ENCODE measurements at regions not wholly inside any gene's neighbourhood (a gene's known extent, or its start where the extent isn't known, plus 50 kb on each side); places are given as distances from the start of the nearest gene placed in this dataset.
"Not testable (repeated sequence)": the region's sequence is repeated elsewhere in the genome, so short reads cannot be mapped to it uniquely, and the experiment has no call there.

GRCh38 chr18:38663270-38663669 lies 1097.7 kb upstream of the CELF4 start:
- DNase-seq: no peak

- DNase-seq: no peak
Observed at GRCh38 chr18:38654946-38655345, 1089.3 kb upstream of the CELF4 start.

- DNase-seq: no peak
Observed at GRCh38 chr18:38651736-38652135, 1086.1 kb upstream of the CELF4 start.

GRCh38 chr18:38648179-38648578 lies 1082.6 kb upstream of the CELF4 start:
- no peak for DNase-seq

- no peak for DNase-seq
Observed at GRCh38 chr18:38646296-38646695, 1080.7 kb upstream of the CELF4 start.

GRCh38 chr18:38644875-38645641 lies 1079.5 kb upstream of the CELF4 start:
- DNase-seq: no peak

- no peak for DNase-seq
Observed at GRCh38 chr18:38642711-38643110, 1077.1 kb upstream of the CELF4 start.

GRCh38 chr18:38639700-38640099 lies 1074.1 kb upstream of the CELF4 start:
- DNase-seq: not testable (repeated sequence)

- no peak for DNase-seq
Observed at GRCh38 chr18:38635709-38636430, 1070.3 kb upstream of the CELF4 start.

- no peak for DNase-seq
Observed at GRCh38 chr18:38634117-38634516, 1068.5 kb upstream of the CELF4 start.

GRCh38 chr18:38633333-38633732 lies 1067.7 kb upstream of the CELF4 start:
- DNase-seq: no peak

- no peak for DNase-seq
Observed at GRCh38 chr18:38619129-38619528, 1053.5 kb upstream of the CELF4 start.

- DNase-seq: no peak
Observed at GRCh38 chr18:38616306-38616705, 1050.7 kb upstream of the CELF4 start.

- no peak for DNase-seq
Observed at GRCh38 chr18:38612904-38613303, 1047.3 kb upstream of the CELF4 start.

GRCh38 chr18:38611036-38611964 lies 1045.7 kb upstream of the CELF4 start:
- no peak for DNase-seq

GRCh38 chr18:38606841-38607240 lies 1041.2 kb upstream of the CELF4 start:
- DNase-seq: no peak

- no peak for DNase-seq
Observed at GRCh38 chr18:38602341-38602740, 1036.7 kb upstream of the CELF4 start.

- DNase-seq: no peak
Observed at GRCh38 chr18:38587571-38587970, 1022.0 kb upstream of the CELF4 start.

GRCh38 chr18:38586327-38586726 lies 1020.7 kb upstream of the CELF4 start:
- DNase-seq: no peak

GRCh38 chr18:38579764-38580163 lies 1014.2 kb upstream of the CELF4 start:
- no peak for DNase-seq

GRCh38 chr18:38576916-38577315 lies 1011.3 kb upstream of the CELF4 start:
- DNase-seq: no peak

- DNase-seq: no peak
Observed at GRCh38 chr18:38576349-38576748, 1010.8 kb upstream of the CELF4 start.

- no peak for DNase-seq
Observed at GRCh38 chr18:38575648-38576047, 1010.0 kb upstream of the CELF4 start.
